LNCAP (cell line): ENCODE measurements at regions not wholly inside any gene's neighbourhood (a gene's known extent, or its start where the extent isn't known, plus 50 kb on each side); places are given as distances from the start of the nearest gene placed in this dataset.

Experiments used
- TF ChIP-seq, protein P1 (sequence below): fragments of 450-650 bp; IDR thresholded peaks from 2 replicates; pipeline ENCODE4 v1.5.1; 2017; ENCODE audit warnings: mild to moderate bottlenecking

DNA sequence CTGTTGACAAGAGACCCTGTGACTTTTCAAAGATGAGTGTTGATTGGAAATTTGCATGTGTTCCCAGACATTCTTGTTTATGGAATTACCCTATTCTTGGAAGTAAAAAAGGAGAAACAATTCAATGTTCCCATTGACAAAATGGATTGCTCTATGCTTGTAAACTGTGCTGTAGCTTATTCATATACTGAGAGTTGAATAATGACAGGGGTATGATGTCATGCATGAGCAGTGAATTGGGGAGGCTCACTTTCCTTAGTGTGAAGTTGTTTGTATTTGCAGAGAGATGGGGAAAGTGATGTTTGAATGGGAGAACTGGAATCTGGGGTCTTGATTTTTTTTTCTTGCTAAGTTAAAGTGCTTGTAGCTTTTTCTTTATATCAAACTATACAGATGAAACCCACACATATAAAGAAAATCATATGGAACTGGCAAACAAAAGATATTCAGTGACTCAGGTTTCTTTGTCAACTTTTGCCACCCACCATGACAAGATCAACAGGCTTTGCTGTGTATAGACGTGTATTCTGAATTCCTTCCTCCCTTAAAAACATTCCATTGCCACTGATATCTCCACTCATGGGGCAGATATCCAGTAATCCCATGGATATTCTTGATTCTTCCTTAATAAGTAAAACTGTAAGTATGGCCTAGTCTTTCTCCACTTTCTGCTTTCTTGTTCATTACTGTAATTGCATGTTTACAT, 97.8 kb upstream of the JAG1 start:
- TF ChIP-seq, protein P1, sequence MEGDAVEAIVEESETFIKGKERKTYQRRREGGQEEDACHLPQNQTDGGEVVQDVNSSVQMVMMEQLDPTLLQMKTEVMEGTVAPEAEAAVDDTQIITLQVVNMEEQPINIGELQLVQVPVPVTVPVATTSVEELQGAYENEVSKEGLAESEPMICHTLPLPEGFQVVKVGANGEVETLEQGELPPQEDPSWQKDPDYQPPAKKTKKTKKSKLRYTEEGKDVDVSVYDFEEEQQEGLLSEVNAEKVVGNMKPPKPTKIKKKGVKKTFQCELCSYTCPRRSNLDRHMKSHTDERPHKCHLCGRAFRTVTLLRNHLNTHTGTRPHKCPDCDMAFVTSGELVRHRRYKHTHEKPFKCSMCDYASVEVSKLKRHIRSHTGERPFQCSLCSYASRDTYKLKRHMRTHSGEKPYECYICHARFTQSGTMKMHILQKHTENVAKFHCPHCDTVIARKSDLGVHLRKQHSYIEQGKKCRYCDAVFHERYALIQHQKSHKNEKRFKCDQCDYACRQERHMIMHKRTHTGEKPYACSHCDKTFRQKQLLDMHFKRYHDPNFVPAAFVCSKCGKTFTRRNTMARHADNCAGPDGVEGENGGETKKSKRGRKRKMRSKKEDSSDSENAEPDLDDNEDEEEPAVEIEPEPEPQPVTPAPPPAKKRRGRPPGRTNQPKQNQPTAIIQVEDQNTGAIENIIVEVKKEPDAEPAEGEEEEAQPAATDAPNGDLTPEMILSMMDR = no peak

DNA sequence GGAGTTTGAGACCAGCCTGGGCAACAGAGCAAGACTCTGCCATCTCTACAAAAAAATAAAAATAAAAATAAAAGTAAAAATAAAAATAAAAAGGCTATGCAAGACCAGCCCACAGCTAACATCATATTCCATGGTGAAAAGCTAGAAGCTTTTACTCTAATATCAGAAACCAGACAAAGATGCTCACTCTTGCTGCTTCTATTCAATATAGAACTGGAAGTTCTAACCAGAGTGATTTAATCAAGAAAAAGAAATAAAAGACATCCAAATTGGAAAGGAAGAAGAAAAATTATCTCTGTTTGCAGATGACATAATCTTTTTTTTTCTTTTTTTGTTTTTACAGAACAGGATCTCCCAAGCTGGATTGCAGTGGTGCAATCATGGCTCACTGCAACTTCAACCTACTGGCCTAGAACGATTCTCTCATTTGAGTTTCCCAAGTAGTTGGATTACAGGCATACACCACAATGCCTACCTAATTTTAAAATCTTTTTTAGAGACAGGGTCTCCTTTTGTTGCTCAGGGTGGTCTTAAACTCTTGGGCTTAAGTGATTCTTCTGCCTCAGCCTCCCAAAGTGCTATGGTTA, 100.7 kb upstream of the JAG1 start:
- TF ChIP-seq, protein P1 = no peak

DNA sequence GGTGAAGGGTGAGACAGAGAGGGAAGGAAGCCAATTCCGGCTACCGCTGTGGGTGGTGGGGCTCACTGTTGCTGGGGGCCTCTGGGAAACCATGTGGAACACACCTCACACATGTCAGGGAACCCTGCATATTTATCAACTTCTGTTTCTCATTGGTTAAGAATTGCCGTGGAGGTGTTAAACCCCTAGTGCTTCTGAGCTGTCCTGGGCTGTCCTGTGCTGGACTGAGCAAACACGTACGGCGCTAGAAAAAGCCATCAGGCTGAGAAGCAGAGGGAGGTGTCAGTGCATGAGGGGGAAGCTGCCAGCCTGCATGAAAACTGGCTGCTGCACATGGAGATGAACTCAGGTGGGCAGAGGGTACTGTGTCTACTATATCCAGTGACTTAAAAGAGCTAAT, 103.9 kb upstream of the JAG1 start:
- TF ChIP-seq, protein P1 = no peak

GRCh38 chr20:10779911-10780310, 106.1 kb upstream of the JAG1 start:
- TF ChIP-seq, protein P1 = no peak

GRCh38 chr20:10780901-10781300, 107.1 kb upstream of the JAG1 start:
- TF ChIP-seq, protein P1 = no peak

- TF ChIP-seq, protein P1 = no peak
Observed at GRCh38 chr20:10781526-10781925, 107.7 kb upstream of the JAG1 start.

GRCh38 chr20:10783707-10784553, 110.1 kb upstream of the JAG1 start:
- TF ChIP-seq, protein P1 = no peak
